HepG2 (cell line): ENCODE measurements at regions not wholly inside any gene's neighbourhood (a gene's known extent, or its start where the extent isn't known, plus 50 kb on each side); places are given as distances from the start of the nearest gene placed in this dataset.
"Not testable (repeated sequence)": the region's sequence is repeated elsewhere in the genome, so short reads cannot be mapped to it uniquely, and the experiment has no call there.

Experiments
- ATAC-seq: fragments of 200-7000 bp; cut with Tn5 transposase; 3 replicates; pipeline ENCODE4 v1.9.1; 2020; ENCODE audit warnings: mild to moderate bottlenecking, moderate library complexity
- BruUV-seq: library from RNA; stranded (reverse); fragments of 400-500 nt; replicated peaks from 2 replicates; lab custom pipeline; 2021; lab: Mats Ljungman, UMichigan
- CTCF ChIA-PET: fragments of 300-600 bp; formaldehyde crosslinking; extraction: SDS; loops from one replicate; lab custom pipeline; 2021; ENCODE audit warnings: low total read pairs, inconsistent platforms, low intra/inter-chr PET ratio; lab: Yijun Ruan, JAX
- POLR2A ChIA-PET: fragments of 350-600 bp; sonication (Branson Sonifier 250); formaldehyde crosslinking; loops from one replicate; lab custom pipeline; 2020; ENCODE audit warnings: antibody characterized with exemption, inconsistent platforms; lab: Yijun Ruan, JAX
- DNase-seq: peaks from one replicate; pipeline ENCODE4 v3.0.0-alpha.2; 2015; ENCODE audit warnings: low spot score
- FAIRE-seq: peaks from 3 replicates; lab custom pipeline; 2011; peaks lifted over from hg19 to GRCh38; lab: Jason Lieb, UNC
- H2AFZ ChIP-seq: one replicate; pipeline ENCODE4 v1.6.1; 2011; ENCODE audit warnings: low read length, inconsistent platforms
- H3K27ac ChIP-seq: fragments of 300-600 bp; 3 replicates; pipeline ENCODE4 v1.8.0; 2011; ENCODE audit warnings: mixed run types, mild to moderate bottlenecking, mixed read lengths, low read length, inconsistent platforms; ENCODE audit not compliant: insufficient read depth; ENCODE audit errors: extremely low read length
- H3K27me3 ChIP-seq, 2 experiments: fragments of 200-600 bp in 1 of 2; 2 replicates in 1 of 2; 3 replicates in 1 of 2; pipeline versions ENCODE4 v1.6.0 to v1.8.0; 2011; ENCODE audit warnings: low read length in 2 of 2, mild to moderate bottlenecking in 2 of 2, moderate library complexity in 2 of 2, inconsistent platforms in 1 of 2; ENCODE audit not compliant: insufficient read depth in 2 of 2, control insufficient read depth in 1 of 2
- H3K36me3 ChIP-seq, 2 experiments: fragments of 200-600 bp in 1 of 2; replicated peaks in 1 of 2; 2 replicates in 1 of 2; 3 replicates in 1 of 2; pipeline versions ENCODE4 v1.5.1 to v1.8.0; 2011; ENCODE audit warnings: low read length in 2 of 2, inconsistent platforms in 1 of 2; ENCODE audit not compliant: insufficient read depth in 2 of 2, control insufficient read depth in 1 of 2
- H3K4me1 ChIP-seq: 2 replicates; pipeline ENCODE4 v1.5.1; 2012; ENCODE audit warnings: low read length, inconsistent platforms; ENCODE audit not compliant: insufficient read depth
- H3K4me2 ChIP-seq: 2 replicates; pipeline ENCODE4 v1.6.0; 2011; ENCODE audit warnings: low read depth, low read length, inconsistent platforms
- H3K4me3 ChIP-seq, 3 experiments: fragments of 200-600 bp in 1 of 3; sonication (generic), shearing (Covaris generic) in 1 of 3; replicated peaks in 1 of 3; 2 replicates each; pipeline ENCODE4 v1.5.1; 2011 to 2016; ENCODE audit warnings: low read length in 3 of 3, inconsistent platforms in 2 of 3, low read depth in 2 of 3, mild to moderate bottlenecking in 2 of 3, control low read depth in 1 of 3, mixed read lengths in 1 of 3; ENCODE audit not compliant: insufficient read depth in 1 of 3
- H3K79me2 ChIP-seq: one replicate; pipeline ENCODE4 v1.6.1; 2011; ENCODE audit warnings: low read length, inconsistent platforms; ENCODE audit not compliant: insufficient read depth
- H3K9ac ChIP-seq: 2 replicates; pipeline ENCODE4 v1.6.0; 2011; ENCODE audit warnings: mild to moderate bottlenecking, low read depth, low read length, inconsistent platforms; ENCODE audit not compliant: insufficient read depth
- H3K9me3 ChIP-seq: 2 replicates; pipeline ENCODE4 v1.5.1; 2012; ENCODE audit warnings: mild to moderate bottlenecking, low read length
- H4K20me1 ChIP-seq: 2 replicates; pipeline ENCODE4 v1.6.0; 2011; ENCODE audit warnings: inconsistent platforms, mild to moderate bottlenecking, low read length, moderate library complexity; ENCODE audit not compliant: insufficient read depth
- DPF2 ChIP-seq: sonication (generic); formaldehyde crosslinking; IDR thresholded peaks from 2 replicates; pipeline ENCODE4 v1.4.0; 2020; ENCODE audit warnings: mild to moderate bottlenecking, low read depth, missing genetic modification reagents, borderline replicate concordance
- FIP1L1 ChIP-seq: fragments of 200-400 bp; formaldehyde crosslinking; IDR thresholded peaks from 2 replicates; pipeline ENCODE4 v1.6.1; 2018; ENCODE audit warnings: low read depth, mild to moderate bottlenecking, low read length, moderate library complexity, borderline replicate concordance; ENCODE audit not compliant: insufficient read depth
- HES4 ChIP-seq: sonication (generic); formaldehyde crosslinking; IDR thresholded peaks from 2 replicates; pipeline ENCODE4 v1.9.0; 2021; ENCODE audit warnings: mild to moderate bottlenecking, missing genetic modification reagents, borderline replicate concordance
- NCOA1 ChIP-seq: sonication (generic); formaldehyde crosslinking; IDR thresholded peaks from 2 replicates; pipeline ENCODE4 v1.9.0; 2021; ENCODE audit warnings: missing genetic modification reagents
- SPEN ChIP-seq: sonication (generic); formaldehyde crosslinking; IDR thresholded peaks from 2 replicates; pipeline ENCODE4 v1.5.1; 2020; ENCODE audit warnings: low read depth, mild to moderate bottlenecking, missing genetic modification reagents
- TIGD3 ChIP-seq: sonication (generic); formaldehyde crosslinking; IDR thresholded peaks from 2 replicates; pipeline ENCODE4 v1.5.1; 2020; ENCODE audit warnings: mild to moderate bottlenecking, missing genetic modification reagents, borderline replicate concordance
- ZBTB42 ChIP-seq: sonication (generic); formaldehyde crosslinking; IDR thresholded peaks from 2 replicates; pipeline ENCODE4 v1.5.0; 2020; ENCODE audit warnings: mild to moderate bottlenecking, missing genetic modification reagents
- ZNF253 ChIP-seq: sonication (generic); formaldehyde crosslinking; IDR thresholded peaks from 2 replicates; pipeline ENCODE4 v1.8.0; 2022; ENCODE audit warnings: mild to moderate bottlenecking, missing genetic modification reagents, borderline replicate concordance
- ZNF879 ChIP-seq: sonication (generic); formaldehyde crosslinking; IDR thresholded peaks from 2 replicates; pipeline ENCODE4 v1.8.1; 2023; ENCODE audit warnings: missing genetic modification reagents
- WGBS: methylation state at CpG from one replicate; pipeline ENCODE4 v1.1.6; 2017; ENCODE audit warnings: low lambda C conversion rate; 5-methylcytosine and 5-hydroxymethylcytosine counted together
- in situ Hi-C: cut with HindIII; loops from 2 replicates; pipeline ENCODE4 v1.10.0; 2017; ENCODE audit warnings: low pct_unique_long_range_greater_than_20kb; ENCODE audit not compliant: extremely low pct_ligation_motif_present
- intact Hi-C: fragments of 100-400 bp; cut with micrococcal nuclease; formaldehyde crosslinking; loops from one replicate; pipeline ENCODE4 v1.10.0; 2022; ENCODE audit not compliant: unreplicated experiment
- TF ChIP-seq, protein P1 (sequence below): sonication (generic); formaldehyde crosslinking; IDR thresholded peaks from 2 replicates; pipeline ENCODE4 v1.5.1; 2020; ENCODE audit warnings: missing genetic modification reagents, mild to moderate bottlenecking, borderline replicate concordance
- TF ChIP-seq, protein P2 (sequence below): sonication (generic); formaldehyde crosslinking; IDR thresholded peaks from 2 replicates; pipeline ENCODE4 v1.5.0; 2020; ENCODE audit warnings: missing genetic modification reagents

GRCh38 chr7:27000496-27000895, 95.3 kb downstream of the HOXA1 start (continued):
- TF ChIP-seq, protein P1, sequence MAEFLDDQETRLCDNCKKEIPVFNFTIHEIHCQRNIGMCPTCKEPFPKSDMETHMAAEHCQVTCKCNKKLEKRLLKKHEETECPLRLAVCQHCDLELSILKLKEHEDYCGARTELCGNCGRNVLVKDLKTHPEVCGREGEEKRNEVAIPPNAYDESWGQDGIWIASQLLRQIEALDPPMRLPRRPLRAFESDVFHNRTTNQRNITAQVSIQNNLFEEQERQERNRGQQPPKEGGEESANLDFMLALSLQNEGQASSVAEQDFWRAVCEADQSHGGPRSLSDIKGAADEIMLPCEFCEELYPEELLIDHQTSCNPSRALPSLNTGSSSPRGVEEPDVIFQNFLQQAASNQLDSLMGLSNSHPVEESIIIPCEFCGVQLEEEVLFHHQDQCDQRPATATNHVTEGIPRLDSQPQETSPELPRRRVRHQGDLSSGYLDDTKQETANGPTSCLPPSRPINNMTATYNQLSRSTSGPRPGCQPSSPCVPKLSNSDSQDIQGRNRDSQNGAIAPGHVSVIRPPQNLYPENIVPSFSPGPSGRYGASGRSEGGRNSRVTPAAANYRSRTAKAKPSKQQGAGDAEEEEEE (CRISPR knock-in tag), result no peak

- FAIRE-seq, H3K9ac ChIP-seq, H3K79me2 ChIP-seq, intact Hi-C loops, POLR2A ChIA-PET, H3K4me3 ChIP-seq, BruUV-seq, H3K27ac ChIP-seq, H3K4me1 ChIP-seq, H3K4me2 ChIP-seq, CTCF ChIA-PET, in situ Hi-C loops, DNase-seq, H3K9me3 ChIP-seq, H4K20me1 ChIP-seq, H3K36me3 ChIP-seq, H2AFZ ChIP-seq, H3K27me3 ChIP-seq, ATAC-seq: not testable (repeated sequence)
- WGBS, result 25% methylated on average over 3 of the region's 3 CpGs
Observed at GRCh38 chr7:26998284-26998683, 97.5 kb downstream of the HOXA1 start.

- ChIA-PET CTCF (no interaction called here), POLR2A (no interaction called here)
- H3K4me2 ChIP-seq, result no peak overlapping the region
- H4K20me1 ChIP-seq, result no peaks in the 10 kb centered on the region
- BruUV-seq, result no TSS peak
- no peaks in the 10 kb centered on the region for H3K9me3 ChIP-seq
- FAIRE-seq, result no peak
- H3K9ac ChIP-seq, result no peak overlapping the region
- no peaks in the 10 kb centered on the region for H3K36me3 ChIP-seq
- ATAC-seq, result no peak
- TF ChIP-seq NCOA1 (CRISPR knock-in tag) (no peak), SPEN (CRISPR knock-in tag) (no peak), ZNF879 (CRISPR knock-in tag) (no peak), TIGD3 (CRISPR knock-in tag) (no peak), HES4 (no peak), ZBTB42 (CRISPR knock-in tag) (no peak), FIP1L1 (no peak), ZNF253 (CRISPR knock-in tag) (no peak), DPF2 (no peak)
- TF ChIP-seq, protein P2, sequence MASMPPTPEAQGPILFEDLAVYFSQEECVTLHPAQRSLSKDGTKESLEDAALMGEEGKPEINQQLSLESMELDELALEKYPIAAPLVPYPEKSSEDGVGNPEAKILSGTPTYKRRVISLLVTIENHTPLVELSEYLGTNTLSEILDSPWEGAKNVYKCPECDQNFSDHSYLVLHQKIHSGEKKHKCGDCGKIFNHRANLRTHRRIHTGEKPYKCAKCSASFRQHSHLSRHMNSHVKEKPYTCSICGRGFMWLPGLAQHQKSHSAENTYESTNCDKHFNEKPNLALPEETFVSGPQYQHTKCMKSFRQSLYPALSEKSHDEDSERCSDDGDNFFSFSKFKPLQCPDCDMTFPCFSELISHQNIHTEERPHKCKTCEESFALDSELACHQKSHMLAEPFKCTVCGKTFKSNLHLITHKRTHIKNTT (CRISPR knock-in tag), result no peak
- H3K79me2 ChIP-seq, result no peaks in the 10 kb centered on the region
- intact Hi-C loops (no loop called here), in situ Hi-C loops (no loop called here)
- no peak for DNase-seq
- H3K4me3 ChIP-seq, result no peak overlapping the region
- H3K27me3 ChIP-seq, result no peaks in the 10 kb centered on the region; a peak in 1 of 5 replicates
- no peak overlapping the region for H3K27ac ChIP-seq
- no peaks in the 10 kb centered on the region for H3K4me1 ChIP-seq
- no peak overlapping the region for H2AFZ ChIP-seq
- WGBS, result 0% methylated on average over 1 of the region's 1 CpG
Observed at GRCh38 chr7:26995666-26996065, 100.1 kb downstream of the HOXA1 start.
